Neural cell (in vitro differentiated cells): ENCODE measurements at regions not wholly inside any gene's neighbourhood (a gene's known extent, or its start where the extent isn't known, plus 50 kb on each side); places are given as distances from the start of the nearest gene placed in this dataset.

Experiments used
- H2AFZ ChIP-seq: fragments of 200-600, 300-800 bp; sonication (generic), shearing (Covaris generic); 2 replicates; pipeline ENCODE4 v1.6.0; 2014; ENCODE audit warnings: low read depth, mild to moderate bottlenecking, antibody characterized with exemption, low read length, moderate library complexity
- H3F3A ChIP-seq: fragments of 200-600 bp; shearing (Covaris generic); 2 replicates; pipeline ENCODE4 v1.6.1; 2016; ENCODE audit warnings: mild to moderate bottlenecking, moderate library complexity, mixed read lengths, antibody characterized with exemption, low read length; ENCODE audit not compliant: insufficient read depth, poor library complexity, severe bottlenecking
- H3K27ac ChIP-seq: fragments of 200-600, 300-800 bp; sonication (generic), shearing (Covaris generic); 2 replicates; pipeline ENCODE4 v1.5.1; 2014; ENCODE audit warnings: mild to moderate bottlenecking, low read length, moderate library complexity
- H3K27me3 ChIP-seq: fragments of 300-800, 200-600 bp; sonication (generic), shearing (Covaris generic); 2 replicates; pipeline ENCODE4 v1.6.0; 2014; ENCODE audit warnings: mild to moderate bottlenecking, low read depth, low read length, moderate library complexity; ENCODE audit not compliant: insufficient read depth
- H3K36me3 ChIP-seq: fragments of 300-800, 200-600 bp; sonication (generic), shearing (Covaris generic); 2 replicates; pipeline ENCODE4 v1.5.1; 2014; ENCODE audit warnings: mild to moderate bottlenecking, antibody characterized with exemption, low read length, moderate library complexity; ENCODE audit not compliant: insufficient read depth
- H3K4me2 ChIP-seq: fragments of 300-800, 200-600 bp; sonication (generic), shearing (Covaris generic); 2 replicates; pipeline ENCODE4 v1.6.0; 2014; ENCODE audit warnings: mild to moderate bottlenecking, low read length
- H3K4me3 ChIP-seq: fragments of 300-800, 200-600 bp; sonication (generic), shearing (Covaris generic); 2 replicates; pipeline ENCODE4 v1.5.1; 2014; ENCODE audit warnings: mild to moderate bottlenecking, low read length, moderate library complexity
- H3K79me2 ChIP-seq: fragments of 200-600 bp; shearing (Covaris generic); replicated peaks from 2 replicates; pipeline ENCODE4 v1.6.0; 2014; ENCODE audit warnings: mild to moderate bottlenecking, low read length, moderate library complexity; ENCODE audit not compliant: insufficient read depth
- H3K9ac ChIP-seq: fragments of 300-800, 200-600 bp; sonication (generic), shearing (Covaris generic); 2 replicates; pipeline ENCODE4 v1.6.1; 2016; ENCODE audit warnings: mild to moderate bottlenecking, low read length, mixed read lengths
- H3K9me2 ChIP-seq: fragments of 200-600 bp; shearing (Covaris generic); 2 replicates; pipeline ENCODE4 v1.6.1; 2016; ENCODE audit warnings: mild to moderate bottlenecking, low read length, mixed read lengths; ENCODE audit not compliant: insufficient read depth
- H3K9me3 ChIP-seq: fragments of 200-600, 300-800 bp; sonication (generic), shearing (Covaris generic); 2 replicates; pipeline ENCODE4 v1.6.1; 2016; ENCODE audit warnings: mild to moderate bottlenecking, mixed run types, low read length, moderate library complexity, mixed read lengths
- H4K20me1 ChIP-seq: fragments of 200-600 bp; shearing (Covaris generic); 2 replicates; pipeline ENCODE4 v1.6.1; 2016; ENCODE audit warnings: mild to moderate bottlenecking, mixed run types; ENCODE audit not compliant: insufficient read depth
- EP300 ChIP-seq: fragments of 450-650 bp; conservative IDR thresholded peaks from 2 replicates; pipeline ENCODE4 v1.6.1; 2014; ENCODE audit warnings: antibody characterized with exemption, mild to moderate bottlenecking, moderate library complexity; ENCODE audit not compliant: poor library complexity, severe bottlenecking
- EZH2 ChIP-seq: fragments of 200-600, 300-800 bp; shearing (Covaris generic), sonication (generic); IDR thresholded peaks from 2 replicates; pipeline ENCODE4 v1.6.1; 2014; ENCODE audit warnings: antibody characterized with exemption, low read length, borderline replicate concordance, mild to moderate bottlenecking; ENCODE audit not compliant: insufficient read depth, poor library complexity, severe bottlenecking
- MXI1 ChIP-seq: fragments of 450-650 bp; conservative IDR thresholded peaks from 2 replicates; pipeline ENCODE4 v1.6.1; 2014; ENCODE audit warnings: antibody characterized with exemption, mild to moderate bottlenecking; ENCODE audit not compliant: poor library complexity, severe bottlenecking
- POLR2AphosphoS5 ChIP-seq: IDR thresholded peaks from 2 replicates; pipeline ENCODE4 v1.6.1; 2012
- RAD21 ChIP-seq: fragments of 450-650 bp; conservative IDR thresholded peaks from 2 replicates; pipeline ENCODE4 v1.6.1; 2014; ENCODE audit warnings: antibody characterized with exemption, mild to moderate bottlenecking, moderate library complexity
- SMC3 ChIP-seq: fragments of 450-650 bp; conservative IDR thresholded peaks from 2 replicates; pipeline ENCODE4 v1.6.1; 2014; ENCODE audit warnings: antibody characterized with exemption, mild to moderate bottlenecking, moderate library complexity; ENCODE audit not compliant: poor library complexity
- TAF1 ChIP-seq: IDR thresholded peaks from 2 replicates; pipeline ENCODE4 v1.6.1; 2012; ENCODE audit warnings: low read depth
- TF ChIP-seq, protein P1 (sequence below): fragments of 450-650 bp; IDR thresholded peaks from 2 replicates; pipeline ENCODE4 v1.5.1; 2014; ENCODE audit warnings: antibody characterized with exemption, mild to moderate bottlenecking, moderate library complexity; ENCODE audit not compliant: poor library complexity, severe bottlenecking
- TF ChIP-seq, protein P2 (sequence below): IDR thresholded peaks from 2 replicates; pipeline ENCODE4 v1.6.1; 2012; ENCODE audit warnings: borderline replicate concordance

DNA sequence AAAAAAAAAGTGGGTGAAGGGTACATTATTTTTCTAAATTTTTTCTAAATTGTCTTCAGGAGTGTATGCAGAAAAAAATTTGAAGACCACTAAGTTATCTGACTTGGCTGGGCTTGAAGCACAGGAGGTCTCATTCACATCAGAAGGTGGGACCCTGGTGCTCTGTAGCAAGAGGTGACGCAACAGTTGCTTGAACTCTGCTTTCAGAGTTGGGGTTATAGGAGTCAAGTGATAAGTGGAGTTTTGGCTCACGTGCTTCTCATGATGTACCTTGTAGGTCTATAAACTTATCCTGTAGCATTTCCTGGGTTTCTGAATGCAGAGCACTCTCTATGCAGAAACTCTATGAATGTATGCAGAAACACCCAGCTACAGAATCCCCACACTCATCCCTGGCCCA lies 58.5 kb upstream of the FOXC1 start:
- no peak for TF ChIP-seq MXI1
- TF ChIP-seq, protein P1, sequence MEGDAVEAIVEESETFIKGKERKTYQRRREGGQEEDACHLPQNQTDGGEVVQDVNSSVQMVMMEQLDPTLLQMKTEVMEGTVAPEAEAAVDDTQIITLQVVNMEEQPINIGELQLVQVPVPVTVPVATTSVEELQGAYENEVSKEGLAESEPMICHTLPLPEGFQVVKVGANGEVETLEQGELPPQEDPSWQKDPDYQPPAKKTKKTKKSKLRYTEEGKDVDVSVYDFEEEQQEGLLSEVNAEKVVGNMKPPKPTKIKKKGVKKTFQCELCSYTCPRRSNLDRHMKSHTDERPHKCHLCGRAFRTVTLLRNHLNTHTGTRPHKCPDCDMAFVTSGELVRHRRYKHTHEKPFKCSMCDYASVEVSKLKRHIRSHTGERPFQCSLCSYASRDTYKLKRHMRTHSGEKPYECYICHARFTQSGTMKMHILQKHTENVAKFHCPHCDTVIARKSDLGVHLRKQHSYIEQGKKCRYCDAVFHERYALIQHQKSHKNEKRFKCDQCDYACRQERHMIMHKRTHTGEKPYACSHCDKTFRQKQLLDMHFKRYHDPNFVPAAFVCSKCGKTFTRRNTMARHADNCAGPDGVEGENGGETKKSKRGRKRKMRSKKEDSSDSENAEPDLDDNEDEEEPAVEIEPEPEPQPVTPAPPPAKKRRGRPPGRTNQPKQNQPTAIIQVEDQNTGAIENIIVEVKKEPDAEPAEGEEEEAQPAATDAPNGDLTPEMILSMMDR, result no peak
- no peak for TF ChIP-seq RAD21
- no peak for TF ChIP-seq EZH2
- no peak for TF ChIP-seq SMC3
- TF ChIP-seq TAF1, result no peak
- TF ChIP-seq, protein P2, sequence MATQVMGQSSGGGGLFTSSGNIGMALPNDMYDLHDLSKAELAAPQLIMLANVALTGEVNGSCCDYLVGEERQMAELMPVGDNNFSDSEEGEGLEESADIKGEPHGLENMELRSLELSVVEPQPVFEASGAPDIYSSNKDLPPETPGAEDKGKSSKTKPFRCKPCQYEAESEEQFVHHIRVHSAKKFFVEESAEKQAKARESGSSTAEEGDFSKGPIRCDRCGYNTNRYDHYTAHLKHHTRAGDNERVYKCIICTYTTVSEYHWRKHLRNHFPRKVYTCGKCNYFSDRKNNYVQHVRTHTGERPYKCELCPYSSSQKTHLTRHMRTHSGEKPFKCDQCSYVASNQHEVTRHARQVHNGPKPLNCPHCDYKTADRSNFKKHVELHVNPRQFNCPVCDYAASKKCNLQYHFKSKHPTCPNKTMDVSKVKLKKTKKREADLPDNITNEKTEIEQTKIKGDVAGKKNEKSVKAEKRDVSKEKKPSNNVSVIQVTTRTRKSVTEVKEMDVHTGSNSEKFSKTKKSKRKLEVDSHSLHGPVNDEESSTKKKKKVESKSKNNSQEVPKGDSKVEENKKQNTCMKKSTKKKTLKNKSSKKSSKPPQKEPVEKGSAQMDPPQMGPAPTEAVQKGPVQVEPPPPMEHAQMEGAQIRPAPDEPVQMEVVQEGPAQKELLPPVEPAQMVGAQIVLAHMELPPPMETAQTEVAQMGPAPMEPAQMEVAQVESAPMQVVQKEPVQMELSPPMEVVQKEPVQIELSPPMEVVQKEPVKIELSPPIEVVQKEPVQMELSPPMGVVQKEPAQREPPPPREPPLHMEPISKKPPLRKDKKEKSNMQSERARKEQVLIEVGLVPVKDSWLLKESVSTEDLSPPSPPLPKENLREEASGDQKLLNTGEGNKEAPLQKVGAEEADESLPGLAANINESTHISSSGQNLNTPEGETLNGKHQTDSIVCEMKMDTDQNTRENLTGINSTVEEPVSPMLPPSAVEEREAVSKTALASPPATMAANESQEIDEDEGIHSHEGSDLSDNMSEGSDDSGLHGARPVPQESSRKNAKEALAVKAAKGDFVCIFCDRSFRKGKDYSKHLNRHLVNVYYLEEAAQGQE, result no peak
- no peak for TF ChIP-seq POLR2AphosphoS5
- TF ChIP-seq EP300, result no peak
- Histone ChIP-seq H3K9ac (no peak overlapping the region), H3K9me2 (no peaks in the 10 kb centered on the region)

GRCh38 chr6:1552296-1552761 lies 57.4 kb upstream of the FOXC1 start:
- no peak overlapping the region for H3K9ac ChIP-seq
- H3K4me2 ChIP-seq, result no peak overlapping the region
- H3F3A ChIP-seq, result no peaks in the 10 kb centered on the region
- H3K79me2 ChIP-seq, result no peaks in the 10 kb centered on the region
- no peak overlapping the region for H3K27ac ChIP-seq
- H3K27me3 ChIP-seq, result no peaks in the 10 kb centered on the region
- TF ChIP-seq RAD21 (no peak), EZH2 (no peak), TAF1 (no peak), SMC3 (no peak), EP300 (no peak), MXI1 (no peak), POLR2AphosphoS5 (no peak)
- TF ChIP-seq, protein P1, result no peak
- TF ChIP-seq, protein P2, result no peak
- H3K36me3 ChIP-seq, result no peaks in the 10 kb centered on the region
- H3K4me3 ChIP-seq, result no peak overlapping the region
- H3K9me2 ChIP-seq, result no peaks in the 10 kb centered on the region
- no peak overlapping the region for H2AFZ ChIP-seq
- no peaks in the 10 kb centered on the region for H4K20me1 ChIP-seq
- H3K9me3 ChIP-seq, result peaks cover 4% of the 10 kb centered on the region

More for the DNA sequence above, 58.5 kb upstream of the FOXC1 start:
- Histone ChIP-seq H3K4me2 (no peak overlapping the region), H3F3A (no peaks in the 10 kb centered on the region), H3K36me3 (no peaks in the 10 kb centered on the region), H2AFZ (no peak overlapping the region), H3K27me3 (no peaks in the 10 kb centered on the region), H3K9me3 (peaks cover 4% of the 10 kb centered on the region), H3K79me2 (no peaks in the 10 kb centered on the region), H3K27ac (no peak overlapping the region), H3K4me3 (no peak overlapping the region), H4K20me1 (no peaks in the 10 kb centered on the region)
